ENCODE measurements at regions not wholly inside any gene's neighbourhood (a gene's known extent, or its start where the extent isn't known, plus 50 kb on each side); places are given as distances from the start of the nearest gene placed in this dataset.

DNA sequence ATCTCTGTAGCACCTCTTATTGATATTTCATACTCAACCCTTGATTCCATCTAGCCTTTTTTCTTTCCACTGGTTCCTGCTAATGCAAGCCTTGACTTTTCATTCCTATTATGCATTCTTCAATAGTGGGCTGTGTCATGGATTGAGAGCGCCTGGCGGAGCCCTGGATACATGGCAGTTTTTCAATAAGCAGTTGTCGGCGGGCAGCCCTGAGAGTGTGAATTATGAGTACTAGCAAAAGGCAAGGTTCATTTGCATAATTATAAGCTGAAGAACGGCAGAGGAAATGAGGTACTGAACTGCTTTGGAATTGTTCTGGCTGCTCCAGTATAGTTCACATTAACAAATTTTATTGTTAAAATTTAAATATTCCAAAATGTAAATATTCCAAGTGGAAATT is 339.7 kb upstream of the VCX start:
- TF ChIP-seq, protein P1, sequence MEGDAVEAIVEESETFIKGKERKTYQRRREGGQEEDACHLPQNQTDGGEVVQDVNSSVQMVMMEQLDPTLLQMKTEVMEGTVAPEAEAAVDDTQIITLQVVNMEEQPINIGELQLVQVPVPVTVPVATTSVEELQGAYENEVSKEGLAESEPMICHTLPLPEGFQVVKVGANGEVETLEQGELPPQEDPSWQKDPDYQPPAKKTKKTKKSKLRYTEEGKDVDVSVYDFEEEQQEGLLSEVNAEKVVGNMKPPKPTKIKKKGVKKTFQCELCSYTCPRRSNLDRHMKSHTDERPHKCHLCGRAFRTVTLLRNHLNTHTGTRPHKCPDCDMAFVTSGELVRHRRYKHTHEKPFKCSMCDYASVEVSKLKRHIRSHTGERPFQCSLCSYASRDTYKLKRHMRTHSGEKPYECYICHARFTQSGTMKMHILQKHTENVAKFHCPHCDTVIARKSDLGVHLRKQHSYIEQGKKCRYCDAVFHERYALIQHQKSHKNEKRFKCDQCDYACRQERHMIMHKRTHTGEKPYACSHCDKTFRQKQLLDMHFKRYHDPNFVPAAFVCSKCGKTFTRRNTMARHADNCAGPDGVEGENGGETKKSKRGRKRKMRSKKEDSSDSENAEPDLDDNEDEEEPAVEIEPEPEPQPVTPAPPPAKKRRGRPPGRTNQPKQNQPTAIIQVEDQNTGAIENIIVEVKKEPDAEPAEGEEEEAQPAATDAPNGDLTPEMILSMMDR (IDR thresholded peaks at IDR 0.05; ENCODE audit: control extremely low read depth, extremely low read depth): no peak
- Histone ChIP-seq H3K4me3 (no peak overlapping the region), H3K9ac (ENCODE audit: insufficient read depth in 1 of 2, low read length in 2 of 2) (no peak overlapping the region), H3K4me1 (ENCODE audit: control insufficient read depth in 5 of 5, insufficient read depth in 5 of 5, low read length in 5 of 5) (no peaks in the 10 kb centered on the region), H3K36me3 (ENCODE audit: control insufficient read depth in 4 of 4, insufficient read depth in 4 of 4, low read length in 4 of 4) (no peaks in the 10 kb centered on the region), H3K9me3 (ENCODE audit: control insufficient read depth in 4 of 4, insufficient read depth in 3 of 4, low read length in 3 of 4) (no peaks in the 10 kb centered on the region), H3K27ac (ENCODE audit: low read depth in 1 of 2, low read length in 1 of 2) (no peak overlapping the region), H3K27me3 (ENCODE audit: control insufficient read depth in 3 of 3, insufficient read depth in 3 of 3, low read length in 2 of 3) (peaks cover 0 to 36% (median 13%) of the 10 kb centered on the region in 3 donors)
- 78 to 89% methylated on average over 5 of the region's 5 CpGs for WGBS, 2 donors
- ATAC-seq (ENCODE audit: insufficient read depth, low FRiP score) (no peak), DNase-seq (no peak)

DNA sequence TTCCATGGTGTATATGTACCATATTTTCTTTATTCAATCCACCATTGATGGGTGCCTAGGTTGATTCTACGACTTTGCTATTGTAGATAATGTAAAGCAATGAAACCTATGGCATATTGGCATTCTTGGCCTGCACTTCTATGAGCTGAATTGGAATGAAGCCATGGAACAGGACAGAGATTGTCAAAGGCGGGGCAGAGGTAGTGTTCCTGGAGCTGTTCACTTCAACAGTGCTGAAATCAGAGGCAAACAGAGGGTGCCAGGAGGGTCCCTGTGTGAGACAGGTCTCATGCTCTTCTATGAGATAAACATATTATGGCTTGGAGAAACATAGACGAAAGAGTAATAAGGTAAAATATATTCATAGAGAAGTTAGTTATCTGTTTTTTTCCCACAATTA is 342.6 kb upstream of the VCX start:
- Histone ChIP-seq H3K9ac (ENCODE audit: insufficient read depth in 1 of 2, low read length in 2 of 2) (no peak overlapping the region), H3K4me3 (no peak overlapping the region), H3K36me3 (ENCODE audit: control insufficient read depth in 4 of 4, insufficient read depth in 4 of 4, low read length in 4 of 4) (no peaks in the 10 kb centered on the region), H3K27me3 (ENCODE audit: control insufficient read depth in 3 of 3, insufficient read depth in 3 of 3, low read length in 2 of 3) (peaks cover 0 to 47% (median 7%) of the 10 kb centered on the region in 3 donors), H3K4me1 (ENCODE audit: control insufficient read depth in 5 of 5, insufficient read depth in 5 of 5, low read length in 5 of 5) (no peaks in the 10 kb centered on the region), H3K27ac (ENCODE audit: low read depth in 1 of 2, low read length in 1 of 2) (no peak overlapping the region), H3K9me3 (ENCODE audit: control insufficient read depth in 4 of 4, insufficient read depth in 3 of 4, low read length in 3 of 4) (peaks cover 0 to 3% (median 0%) of the 10 kb centered on the region in 4 donors)
- TF ChIP-seq, protein P1 (IDR thresholded peaks at IDR 0.05; ENCODE audit: control extremely low read depth, extremely low read depth): no peak
- no peak for ATAC-seq (ENCODE audit: insufficient read depth, low FRiP score)
- 76 to 83% methylated on average over 3 of the region's 3 CpGs for WGBS, 2 donors
- DNase-seq: no peak

DNA sequence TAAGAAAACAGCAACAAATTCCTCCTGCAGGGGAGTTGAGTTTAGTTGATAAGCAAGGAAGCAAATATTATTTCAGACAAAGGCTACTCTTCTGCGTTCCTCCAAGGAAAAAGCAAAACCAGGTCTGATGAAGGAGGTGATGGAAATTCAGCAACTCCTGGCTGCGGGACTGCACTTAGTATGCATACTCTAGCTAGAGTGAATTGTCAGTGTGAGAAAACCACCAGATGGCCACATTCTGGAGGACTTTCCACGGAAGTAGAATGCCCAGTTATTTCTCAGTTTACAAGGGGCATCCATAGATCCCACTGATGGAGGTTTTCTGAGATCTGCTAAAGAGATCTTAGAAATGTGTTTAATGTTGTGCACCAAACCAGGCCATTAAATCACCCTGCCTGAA is 338.6 kb upstream of the PUDP start:
- WGBS, 2 donors: 60 to 77% methylated on average over 3 of the region's 3 CpGs
- H3K27me3 ChIP-seq (ENCODE audit: control insufficient read depth in 3 of 3, insufficient read depth in 3 of 3, low read length in 2 of 3): peaks cover 0 to 29% (median 9%) of the 10 kb centered on the region in 3 donors
- DNase-seq (no peak), ATAC-seq (ENCODE audit: insufficient read depth, low FRiP score) (no peak)
- no peak overlapping the region for H3K27ac ChIP-seq (ENCODE audit: low read depth in 1 of 2, low read length in 1 of 2)
- H3K4me1 ChIP-seq (ENCODE audit: control insufficient read depth in 5 of 5, insufficient read depth in 5 of 5, low read length in 5 of 5): no peaks in the 10 kb centered on the region
- TF ChIP-seq, protein P1 (IDR thresholded peaks at IDR 0.05; ENCODE audit: control extremely low read depth, extremely low read depth): no peak
- H3K4me3 ChIP-seq: no peak overlapping the region
- H3K9me3 ChIP-seq (ENCODE audit: control insufficient read depth in 4 of 4, insufficient read depth in 3 of 4, low read length in 3 of 4): no peaks in the 10 kb centered on the region
- no peaks in the 10 kb centered on the region for H3K36me3 ChIP-seq (ENCODE audit: control insufficient read depth in 4 of 4, insufficient read depth in 4 of 4, low read length in 4 of 4)
- no peak overlapping the region for H3K9ac ChIP-seq (ENCODE audit: insufficient read depth in 1 of 2, low read length in 2 of 2)

DNA sequence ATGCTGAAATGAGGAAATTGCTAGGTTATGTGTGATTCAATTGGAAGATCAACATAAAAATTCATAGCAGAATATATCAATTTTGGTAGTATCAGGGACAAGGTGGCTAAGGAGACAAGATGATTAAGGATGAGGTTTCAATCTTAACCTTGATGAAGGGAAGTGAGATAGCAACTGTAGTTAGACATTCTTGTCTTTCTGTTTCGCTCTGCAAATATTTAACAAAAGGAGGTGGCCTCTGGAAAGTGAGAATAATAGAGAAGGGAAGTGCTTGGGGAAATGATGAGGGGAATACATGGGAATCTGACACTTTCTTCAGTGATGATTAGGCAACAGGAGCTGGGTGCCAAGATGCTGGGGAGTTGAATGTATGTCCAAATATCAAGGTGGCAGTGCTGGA is 337.1 kb upstream of the PUDP start:
- H3K4me1 ChIP-seq (ENCODE audit: control insufficient read depth in 5 of 5, insufficient read depth in 5 of 5, low read length in 5 of 5): no peaks in the 10 kb centered on the region

More for the DNA sequence above, 337.1 kb upstream of the PUDP start:
- TF ChIP-seq, protein P1 (IDR thresholded peaks at IDR 0.05; ENCODE audit: control extremely low read depth, extremely low read depth): no peak
- H3K9me3 ChIP-seq (ENCODE audit: control insufficient read depth in 4 of 4, insufficient read depth in 3 of 4, low read length in 3 of 4): no peaks in the 10 kb centered on the region
- 70 to 83% methylated on average over 1 of the region's 1 CpG for WGBS, 2 donors
- H3K9ac ChIP-seq (ENCODE audit: insufficient read depth in 1 of 2, low read length in 2 of 2): no peak overlapping the region
- no peak overlapping the region for H3K27ac ChIP-seq (ENCODE audit: low read depth in 1 of 2, low read length in 1 of 2)
- H3K27me3 ChIP-seq (ENCODE audit: control insufficient read depth in 3 of 3, insufficient read depth in 3 of 3, low read length in 2 of 3): peaks cover 0 to 36% (median 9%) of the 10 kb centered on the region in 3 donors
- no peak overlapping the region for H3K4me3 ChIP-seq
- ATAC-seq (ENCODE audit: insufficient read depth, low FRiP score): no peak
- DNase-seq: no peak
- no peaks in the 10 kb centered on the region for H3K36me3 ChIP-seq (ENCODE audit: control insufficient read depth in 4 of 4, insufficient read depth in 4 of 4, low read length in 4 of 4)
